Stimulated activated CD4-positive, alpha-beta T cell treated with anti-CD3 and anti-CD28 coated beads, Interleukin-12 subunit alpha, Interleukin-12 subunit beta, amount 100 ng/mL, for 24 hours (primary cell): ENCODE measurements at regions not wholly inside any gene's neighbourhood (a gene's known extent, or its start where the extent isn't known, plus 50 kb on each side); places are given as distances from the start of the nearest gene placed in this dataset.
"Not testable (repeated sequence)": the region's sequence is repeated elsewhere in the genome, so short reads cannot be mapped to it uniquely, and the experiment has no call there.

ENCODE experiments used
- DNase-seq, 2 experiments: peaks; one replicate each; pipeline ENCODE4 v3.0.0-alpha.2; 2020; ENCODE audit warnings: low read depth in 2 of 2

DNA sequence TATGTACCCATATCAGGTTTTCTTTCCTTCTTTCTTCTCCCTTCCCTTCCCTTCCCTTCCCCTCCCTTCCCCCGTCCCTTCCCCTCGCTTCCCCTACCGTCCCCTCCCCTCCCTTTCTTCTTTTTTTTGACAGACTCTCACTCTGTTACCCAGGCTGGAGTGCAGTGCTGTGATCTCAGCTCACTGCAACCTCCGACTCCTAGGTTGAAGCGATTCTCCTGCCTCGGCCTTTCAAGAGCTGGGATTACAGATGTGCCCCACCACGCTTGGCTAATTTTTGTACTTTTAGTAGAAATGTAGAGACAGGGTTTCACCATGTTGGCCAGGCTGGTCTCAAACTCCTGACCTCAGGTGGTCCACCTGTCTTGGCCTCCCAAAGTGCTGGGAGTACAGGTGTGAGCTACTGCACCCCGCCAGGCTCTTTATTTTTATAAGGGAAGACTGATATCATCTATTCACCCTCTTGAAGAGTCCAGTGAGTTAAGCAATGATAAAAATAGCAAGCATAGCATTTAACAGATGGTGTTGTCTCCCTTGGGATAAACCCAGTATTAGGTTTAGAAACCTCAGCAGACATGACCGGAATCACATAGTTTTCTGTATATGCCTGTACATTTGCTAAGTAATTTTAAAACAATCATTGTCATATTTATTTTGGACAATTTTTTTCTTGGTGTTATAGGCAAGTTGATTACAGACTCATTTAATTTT is 888.4 kb downstream of the TRIB2 start:
- DNase-seq = no peak

GRCh38 chr2:13607139-13607538 is 890.4 kb downstream of the TRIB2 start:
- no peak for DNase-seq

- no peak for DNase-seq
These were observed 895.2 kb downstream of the TRIB2 start for GRCh38 chr2:13611939-13612338.

DNA sequence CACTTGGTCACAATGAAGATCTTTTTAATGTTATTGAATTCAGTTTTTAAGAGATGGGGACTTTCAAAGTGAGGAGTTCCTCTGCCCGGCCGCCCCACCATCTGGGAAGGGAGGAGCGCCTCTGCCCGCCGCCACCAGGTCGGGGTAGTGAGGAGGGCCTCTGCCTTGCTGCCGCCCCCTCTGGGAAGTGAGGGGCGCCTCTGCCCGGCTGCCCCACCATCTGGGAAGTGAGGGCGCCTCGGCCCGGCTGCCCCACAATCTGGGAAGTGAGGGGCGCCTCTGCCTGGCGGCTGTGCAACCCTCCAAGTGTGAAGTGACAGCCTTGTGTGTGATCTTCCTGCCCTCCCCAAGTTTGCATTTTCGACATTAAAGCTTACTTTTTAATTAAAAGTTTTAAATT is 899.3 kb downstream of the TRIB2 start:
- no peak for DNase-seq

GRCh38 chr2:13616616-13617015 is 899.9 kb downstream of the TRIB2 start:
- DNase-seq = no peak

DNA sequence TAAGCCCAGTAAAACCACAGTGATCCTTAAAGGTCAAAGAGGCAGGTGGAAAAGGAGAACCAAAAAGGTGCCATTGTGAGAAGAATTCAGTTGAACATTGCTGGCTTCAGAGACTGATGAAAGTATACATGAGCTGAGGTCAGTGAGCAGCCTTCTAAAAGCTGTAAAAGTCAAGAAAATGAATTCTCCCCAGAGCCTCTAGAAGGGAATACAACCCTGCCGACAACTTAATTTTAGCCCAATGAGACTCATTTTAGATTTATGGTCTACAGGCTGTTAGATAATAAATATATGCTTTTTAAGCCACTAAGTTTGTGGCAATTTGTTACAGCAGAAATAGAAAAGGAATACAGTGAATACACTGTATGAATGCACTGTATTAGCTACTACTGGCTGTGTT is 911.4 kb downstream of the TRIB2 start:
- DNase-seq = no peak

- DNase-seq = no peak
These were observed 921.4 kb downstream of the TRIB2 start for GRCh38 chr2:13638181-13638580.

DNA sequence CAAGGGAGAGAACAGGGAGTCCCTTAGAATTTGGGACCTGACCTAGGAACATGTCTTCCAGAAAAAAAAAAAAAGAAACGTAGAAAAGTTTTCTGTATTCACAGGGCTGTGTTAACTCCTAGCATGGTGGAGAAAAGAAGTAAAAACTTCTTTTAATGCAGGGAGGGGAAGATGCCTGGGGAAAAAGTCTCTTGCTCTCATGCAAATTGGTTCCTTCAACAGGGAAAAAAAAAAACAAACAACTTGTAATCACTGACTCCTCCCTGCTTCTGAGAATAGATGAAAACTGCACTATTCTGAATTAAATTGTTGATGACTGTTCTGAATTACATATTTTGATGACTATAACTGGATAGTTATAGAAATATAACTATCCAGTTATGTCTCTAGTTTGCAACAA is 933.2 kb downstream of the TRIB2 start:
- DNase-seq = no peak

DNA sequence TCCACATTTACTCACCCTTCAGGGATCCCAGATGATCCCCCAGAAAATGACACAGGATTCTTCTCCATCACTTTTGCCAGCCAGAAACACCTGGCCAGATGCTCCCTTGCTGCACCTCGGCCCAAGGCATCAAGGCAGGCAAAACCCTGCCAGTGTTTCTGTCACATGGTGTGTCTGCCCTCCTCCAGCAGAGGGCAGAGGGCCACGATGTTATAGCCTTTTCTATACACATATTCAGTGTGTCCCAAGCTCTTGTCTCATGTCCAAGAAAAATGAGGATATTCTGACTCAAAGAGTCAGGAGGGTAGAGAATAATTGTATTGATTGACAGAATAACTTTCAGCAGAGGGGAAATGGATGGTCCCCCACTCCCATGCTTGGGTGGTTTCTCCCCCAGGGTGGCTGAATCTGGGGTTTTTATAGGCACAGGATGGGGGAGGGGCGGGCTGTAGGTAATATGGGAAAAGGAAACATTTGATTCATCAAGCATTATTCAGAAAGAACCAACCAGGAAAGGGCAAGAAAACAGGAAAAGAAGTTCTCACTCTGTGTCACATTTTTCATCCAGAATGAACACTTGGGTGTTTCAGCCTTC is 933.9 kb downstream of the TRIB2 start:
- no peak for DNase-seq

GRCh38 chr2:13651684-13652131 is 935.0 kb downstream of the TRIB2 start:
- DNase-seq = no peak

GRCh38 chr2:13652531-13653313 is 936.0 kb downstream of the TRIB2 start:
- no peak for DNase-seq

- no peak for DNase-seq
These were observed 937.7 kb downstream of the TRIB2 start for GRCh38 chr2:13654416-13654815.

DNA sequence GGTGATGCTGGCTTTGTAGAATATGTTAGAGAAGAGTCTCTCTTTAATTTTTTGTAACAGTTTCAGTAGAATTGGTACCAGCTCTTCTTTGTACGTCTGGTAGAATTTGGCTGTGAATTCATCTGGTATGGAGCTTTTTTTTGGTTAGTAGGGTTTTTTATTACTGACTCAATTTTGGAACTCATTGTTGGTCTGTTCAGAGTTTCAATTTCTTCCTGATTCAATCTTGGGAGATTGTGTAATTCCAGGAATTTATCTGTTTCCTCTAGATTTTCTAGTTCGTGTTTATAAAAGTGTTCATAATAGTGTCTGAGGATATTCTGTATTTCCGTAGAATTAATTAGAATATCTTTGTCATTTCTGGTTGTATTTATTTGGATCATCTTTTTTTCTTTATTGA is 943.5 kb downstream of the TRIB2 start:
- DNase-seq = no peak

- no peak for DNase-seq
These were observed 945.3 kb downstream of the TRIB2 start for GRCh38 chr2:13662055-13662454.

GRCh38 chr2:13666582-13667414 is 950.1 kb downstream of the TRIB2 start:
- DNase-seq = no peak

DNA sequence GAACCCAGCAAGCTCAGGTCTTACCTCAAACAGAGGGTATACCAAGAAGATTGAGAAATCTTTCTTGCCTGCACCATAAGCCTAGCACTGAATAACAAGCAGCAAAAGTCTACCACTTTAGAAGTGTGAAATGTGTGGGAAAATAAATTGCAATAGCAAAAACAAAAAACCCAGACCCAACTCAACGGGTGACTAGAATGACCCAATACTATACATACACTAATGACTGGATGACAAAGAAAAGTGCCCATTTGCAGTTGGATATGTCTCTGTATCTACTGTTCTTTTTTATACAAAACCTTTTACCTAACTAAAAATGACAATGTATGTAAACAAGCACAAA is 950.6 kb downstream of the TRIB2 start:
- no peak for DNase-seq

GRCh38 chr2:13669607-13670006 is 952.9 kb downstream of the TRIB2 start:
- DNase-seq = no peak

GRCh38 chr2:13673821-13674220 is 957.1 kb downstream of the TRIB2 start:
- not testable (repeated sequence) for DNase-seq

DNA sequence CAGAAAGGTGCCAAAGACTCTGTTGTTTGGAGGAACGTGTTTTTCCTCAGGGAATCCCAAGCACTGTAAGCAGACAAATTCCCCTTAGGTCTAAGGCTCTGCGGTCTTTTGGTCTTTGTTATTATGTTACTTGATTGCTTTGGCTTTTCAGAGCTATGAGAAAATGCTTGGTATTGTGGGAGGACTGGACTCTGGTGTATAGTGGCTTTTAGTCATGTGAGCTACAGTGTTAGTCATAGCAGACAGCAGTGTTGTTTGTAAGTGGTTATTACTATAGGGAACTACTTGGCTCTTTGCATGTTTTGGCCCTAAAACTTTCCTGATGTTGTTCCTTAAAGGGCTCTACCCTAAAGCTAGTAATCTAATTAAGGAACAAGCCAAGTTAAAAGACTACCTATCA is 956.2 kb upstream of the LRATD1 start:
- no peak for DNase-seq

GRCh38 chr2:13681936-13682335 is 950.6 kb upstream of the LRATD1 start:
- DNase-seq = no peak

DNA sequence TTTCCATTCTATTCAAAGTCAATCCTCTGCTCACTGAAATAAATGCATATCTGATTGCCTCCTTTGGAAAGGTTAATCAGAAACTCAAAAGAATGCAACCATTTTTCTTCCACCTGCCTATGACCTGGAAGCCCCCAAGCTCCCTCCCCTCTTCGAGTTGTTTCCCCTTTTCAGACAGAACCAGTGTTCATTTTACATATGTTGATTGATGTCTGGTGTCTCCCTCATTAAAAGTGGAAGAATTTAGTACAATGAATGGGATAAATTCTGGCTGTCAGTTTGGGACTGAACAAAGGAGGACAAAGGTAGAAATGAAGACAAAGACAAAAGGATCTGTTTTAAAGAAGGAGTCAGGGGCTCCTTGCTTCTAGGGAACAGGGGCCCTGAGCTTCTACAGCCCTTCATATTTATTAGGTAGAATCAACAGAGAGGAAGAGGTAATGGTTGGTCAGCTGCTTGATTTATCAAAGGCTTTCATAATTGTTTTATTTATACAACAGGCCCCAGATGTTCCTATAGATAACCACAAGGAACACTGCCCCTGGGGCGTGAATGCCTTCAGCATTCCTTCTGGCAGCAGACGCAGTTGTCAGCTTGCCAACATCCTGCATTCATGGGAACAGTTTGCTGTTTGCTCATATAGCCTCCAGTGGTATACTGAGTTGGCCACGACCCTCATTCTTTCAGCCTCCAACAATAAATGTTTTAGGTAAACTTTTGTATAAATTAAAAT is 949.8 kb upstream of the LRATD1 start:
- DNase-seq = no peak
